Pancreas (tissue), 10 donors: ENCODE measurements at regions not wholly inside any gene's neighbourhood (a gene's known extent, or its start where the extent isn't known, plus 50 kb on each side); places are given as distances from the start of the nearest gene placed in this dataset.

Source experiments
- ATAC-seq, 4 donors: fragments of 200-7000 bp; cut with Tn5 transposase; one replicate each; pipeline versions ENCODE4 v1.8.0 to v1.9.1; 2020; ENCODE audit warnings: mild to moderate bottlenecking in 4 of 4, moderate library complexity in 4 of 4
- DNase-seq, 6 donors: peaks; one replicate each; pipeline ENCODE4 v3.0.0-alpha.2; 2020
- FAIRE-seq: peaks from 2 replicates; lab custom pipeline; 2012; peaks lifted over from hg19 to GRCh38; lab: Jason Lieb, UNC
- H3K27ac ChIP-seq, 4 donors: fragments of 200-600 bp; sonication (generic); 1 replicate in 3 of 4; 2 replicates in 1 of 4; pipeline versions ENCODE4 v1.5.0 to v1.8.0; 2020
- H3K27me3 ChIP-seq, 4 donors: fragments of 200-600 bp; one replicate each; pipeline ENCODE4 v1.8.0; 2021
- H3K36me3 ChIP-seq, 3 donors: fragments of 200-600 bp; sonication (generic) in 1 of 3; one replicate each; pipeline versions ENCODE4 v1.5.0 to v1.8.0; 2020 to 2021
- H3K4me1 ChIP-seq, 3 donors: fragments of 200-600 bp; one replicate each; pipeline ENCODE4 v1.8.0; 2021
- H3K4me3 ChIP-seq, 4 donors: fragments of 200-600 bp; sonication (generic) in 2 of 4; one replicate each; pipeline versions ENCODE4 v1.5.0 to v1.8.0; 2020 to 2021
- H3K9me3 ChIP-seq, 4 donors: fragments of 200-600 bp; one replicate each; pipeline ENCODE4 v1.8.0; 2021
- CTCF ChIP-seq, 4 donors: fragments of 200-600 bp; sonication (generic) in 3 of 4; IDR thresholded peaks; one replicate each; pipeline versions ENCODE4 v1.5.0 to v1.8.0; 2021; ENCODE audit warnings: antibody characterized with exemption in 4 of 4
- WGBS, 2 donors: extraction: QIAGEN DNeasy Blood & Tissue Kit; methylation state at CpG; one replicate each; pipeline ENCODE4 v1.1.7; 2013; 5-methylcytosine and 5-hydroxymethylcytosine counted together
- intact Hi-C, 3 donors: fragments of 100-400 bp; cut with DNase I; formaldehyde crosslinking; loops; one replicate each; pipeline versions ENCODE4 v1.11.1 to v1.14.2; 2022
- donor health status: healthy with polysubstance abuse.
- donor health status: DM: no; HTN: no; CAD: no; lungs with moderate emphysema.
- donor health status: DM: no; HTN: no; CAD: no.
- donor health status: control.
- donor health status: control.
- donor health status: Bipolar disorder and iron deficiency.
- donor health status: DM: yes; HTN: yes; CAD: no.
- donor health status: DM: no; HTN: no; CAD: no.
- donor health status: DM: no; HTN: no; CAD: no.
- donor health status: DM: yes; HTN: yes; CAD: no.

- intact Hi-C loops: no loop called here
- TF ChIP-seq CTCF (IDR thresholded peaks at IDR 0.05): no peak
- Histone ChIP-seq H3K9me3 (no peaks in the 10 kb centered on the region), H3K4me1 (peaks cover 0 to 3% (median 0%) of the 10 kb centered on the region in 3 donors), H3K27me3 (no peaks in the 10 kb centered on the region), H3K27ac (no peak overlapping the region), H3K4me3 (no peak overlapping the region), H3K36me3 (no peaks in the 10 kb centered on the region)
- FAIRE-seq (no peak), ATAC-seq (no peak), DNase-seq (no peak)
- 66 to 72% methylated on average over 5 of the region's 5 CpGs for WGBS, 2 donors
These were observed 1036.5 kb upstream of the FANCL start for GRCh38 chr2:59277671-59278070.

GRCh38 chr2:59276917-59277316 lies 1035.8 kb upstream of the FANCL start:
- no peak overlapping the region for H3K4me3 ChIP-seq
- no peak for TF ChIP-seq CTCF (IDR thresholded peaks at IDR 0.05)

DNA sequence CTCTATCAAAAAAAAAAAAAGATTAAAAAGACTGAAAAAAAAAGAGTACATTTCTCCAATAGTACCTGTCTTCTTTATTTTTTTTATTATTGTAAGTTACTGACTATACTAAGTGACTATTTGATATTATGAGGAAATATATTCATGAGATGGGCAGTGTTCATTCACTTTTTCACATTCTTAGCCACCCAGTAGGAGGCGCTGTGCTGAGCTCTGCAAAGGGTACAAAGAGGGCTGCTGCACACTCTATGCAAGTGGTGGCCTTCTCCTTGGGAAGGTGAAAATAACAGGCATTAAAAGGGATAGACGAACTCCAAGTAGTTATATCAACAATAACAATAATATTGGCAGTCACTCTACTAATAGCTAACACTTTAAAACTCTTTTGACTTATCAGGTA lies 1034.9 kb upstream of the FANCL start:
- 32 to 49% methylated on average over 2 of the region's 2 CpGs for WGBS, 2 donors
- no peak for TF ChIP-seq CTCF (IDR thresholded peaks at IDR 0.05)
- DNase-seq (no peak), ATAC-seq (no peak), FAIRE-seq (no peak)
- H3K9me3 ChIP-seq: no peaks in the 10 kb centered on the region
- H3K36me3 ChIP-seq: no peaks in the 10 kb centered on the region
- H3K4me3 ChIP-seq: no peak overlapping the region
- H3K27ac ChIP-seq: no peak overlapping the region
- H3K4me1 ChIP-seq: no peaks in the 10 kb centered on the region
- H3K27me3 ChIP-seq: no peaks in the 10 kb centered on the region
- intact Hi-C loops: no loop called here

More at GRCh38 chr2:59276917-59277316, 1035.8 kb upstream of the FANCL start:
- Histone ChIP-seq H3K27ac (no peak overlapping the region), H3K27me3 (no peaks in the 10 kb centered on the region), H3K9me3 (no peaks in the 10 kb centered on the region), H3K4me1 (no peaks in the 10 kb centered on the region), H3K36me3 (no peaks in the 10 kb centered on the region)
- intact Hi-C loops: no loop called here
- FAIRE-seq: no peak
- DNase-seq: no peak
- ATAC-seq: no peak
- WGBS, 2 donors: 27 to 33% methylated on average over 3 of the region's 3 CpGs

GRCh38 chr2:59266453-59266852 lies 1025.3 kb upstream of the FANCL start:
- no peak for TF ChIP-seq CTCF (IDR thresholded peaks at IDR 0.05)
- H3K4me1 ChIP-seq: no peaks in the 10 kb centered on the region
- H3K27me3 ChIP-seq: no peaks in the 10 kb centered on the region
- 75 to 80% methylated on average over 2 of the region's 2 CpGs for WGBS, 2 donors
- no peak overlapping the region for H3K4me3 ChIP-seq
- no peak for ATAC-seq
- no peak for FAIRE-seq
- H3K27ac ChIP-seq: no peak overlapping the region
- intact Hi-C loops: no loop called here
- DNase-seq: no peak
- no peaks in the 10 kb centered on the region for H3K9me3 ChIP-seq
- H3K36me3 ChIP-seq: no peaks in the 10 kb centered on the region

GRCh38 chr2:59259913-59260312 lies 1018.8 kb upstream of the FANCL start:
- no peak overlapping the region for H3K27ac ChIP-seq
- no peak for FAIRE-seq
- WGBS, 2 donors: 65 to 70% methylated on average over 3 of the region's 3 CpGs

More at GRCh38 chr2:59259913-59260312, 1018.8 kb upstream of the FANCL start:
- Histone ChIP-seq H3K9me3 (no peaks in the 10 kb centered on the region), H3K4me3 (no peak overlapping the region), H3K27me3 (no peaks in the 10 kb centered on the region), H3K4me1 (no peaks in the 10 kb centered on the region), H3K36me3 (no peaks in the 10 kb centered on the region)
- no peak for DNase-seq
- ATAC-seq: no peak
- intact Hi-C loops: no loop called here
- no peak for TF ChIP-seq CTCF (IDR thresholded peaks at IDR 0.05)
